Thoracic aorta (tissue), 2 donors: ENCODE measurements at regions not wholly inside any gene's neighbourhood (a gene's known extent, or its start where the extent isn't known, plus 50 kb on each side); places are given as distances from the start of the nearest gene placed in this dataset.
"Not testable (repeated sequence)": the region's sequence is repeated elsewhere in the genome, so short reads cannot be mapped to it uniquely, and the experiment has no call there.

Experiments
- ATAC-seq: fragments of 150-250 bp; one replicate; pipeline ENCODE4 v1.8.0; 2017; ENCODE audit warnings: low read depth; ENCODE audit not compliant: insufficient number of reproducible peaks, low FRiP score
- DNase-seq: peaks from one replicate; pipeline ENCODE4 v3.0.0-alpha.2; 2020; ENCODE audit warnings: low spot score
- H3K27ac ChIP-seq, 2 donors: fragments of 200-600 bp; sonication (generic); 1 replicate in 1 of 2; 2 replicates in 1 of 2; pipeline ENCODE4 v1.5.1; 2016; ENCODE audit warnings: mild to moderate bottlenecking in 2 of 2, moderate library complexity in 2 of 2
- H3K27me3 ChIP-seq: fragments of 200-600 bp; sonication (generic); replicated peaks from 2 replicates; pipeline ENCODE4 v1.6.0; 2016; ENCODE audit warnings: mild to moderate bottlenecking; ENCODE audit not compliant: insufficient read depth
- H3K36me3 ChIP-seq: fragments of 200-600 bp; sonication (generic); one replicate; pipeline ENCODE4 v1.5.1; 2016
- H3K4me1 ChIP-seq, 2 donors: fragments of 200-600 bp; sonication (generic); 1 replicate in 1 of 2; 2 replicates in 1 of 2; pipeline versions ENCODE4 v1.5.1 to v1.6.0; 2016; ENCODE audit warnings: low read depth in 2 of 2, mild to moderate bottlenecking in 1 of 2; ENCODE audit not compliant: control insufficient read depth in 1 of 2
- H3K4me3 ChIP-seq: fragments of 200-600 bp; sonication (generic); 2 replicates; pipeline ENCODE4 v1.5.1; 2016; ENCODE audit warnings: mild to moderate bottlenecking
- H3K9me3 ChIP-seq: fragments of 200-600 bp; sonication (generic); 2 replicates; pipeline ENCODE4 v1.5.1; 2016
- TF ChIP-seq, protein P1 (sequence below): fragments of 200-600 bp; sonication (generic); IDR thresholded peaks from one replicate; pipeline ENCODE4 v1.5.1; 2019; ENCODE audit warnings: antibody characterized with exemption

DNA sequence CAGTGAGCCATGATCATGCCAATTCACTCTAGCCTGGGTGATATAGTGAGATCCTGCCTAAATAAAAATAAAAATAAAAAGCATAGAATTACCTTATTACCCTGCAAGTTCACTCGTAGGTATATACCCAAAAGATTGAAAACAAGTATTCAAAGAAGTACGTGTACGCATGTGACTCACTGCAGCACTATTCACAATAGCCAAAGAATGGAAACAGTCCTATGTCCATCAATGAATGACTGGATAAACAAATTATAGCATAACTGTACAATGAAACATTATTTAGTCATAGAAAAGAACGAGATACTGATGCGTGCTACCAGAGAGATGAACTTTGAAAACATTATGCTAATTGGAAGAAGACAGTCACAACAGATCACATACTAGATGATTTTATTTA is 204.6 kb upstream of the DIAPH2 start:
- no peak overlapping the region for H3K4me3 ChIP-seq
- TF ChIP-seq, protein P1, sequence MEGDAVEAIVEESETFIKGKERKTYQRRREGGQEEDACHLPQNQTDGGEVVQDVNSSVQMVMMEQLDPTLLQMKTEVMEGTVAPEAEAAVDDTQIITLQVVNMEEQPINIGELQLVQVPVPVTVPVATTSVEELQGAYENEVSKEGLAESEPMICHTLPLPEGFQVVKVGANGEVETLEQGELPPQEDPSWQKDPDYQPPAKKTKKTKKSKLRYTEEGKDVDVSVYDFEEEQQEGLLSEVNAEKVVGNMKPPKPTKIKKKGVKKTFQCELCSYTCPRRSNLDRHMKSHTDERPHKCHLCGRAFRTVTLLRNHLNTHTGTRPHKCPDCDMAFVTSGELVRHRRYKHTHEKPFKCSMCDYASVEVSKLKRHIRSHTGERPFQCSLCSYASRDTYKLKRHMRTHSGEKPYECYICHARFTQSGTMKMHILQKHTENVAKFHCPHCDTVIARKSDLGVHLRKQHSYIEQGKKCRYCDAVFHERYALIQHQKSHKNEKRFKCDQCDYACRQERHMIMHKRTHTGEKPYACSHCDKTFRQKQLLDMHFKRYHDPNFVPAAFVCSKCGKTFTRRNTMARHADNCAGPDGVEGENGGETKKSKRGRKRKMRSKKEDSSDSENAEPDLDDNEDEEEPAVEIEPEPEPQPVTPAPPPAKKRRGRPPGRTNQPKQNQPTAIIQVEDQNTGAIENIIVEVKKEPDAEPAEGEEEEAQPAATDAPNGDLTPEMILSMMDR = no peak

DNA sequence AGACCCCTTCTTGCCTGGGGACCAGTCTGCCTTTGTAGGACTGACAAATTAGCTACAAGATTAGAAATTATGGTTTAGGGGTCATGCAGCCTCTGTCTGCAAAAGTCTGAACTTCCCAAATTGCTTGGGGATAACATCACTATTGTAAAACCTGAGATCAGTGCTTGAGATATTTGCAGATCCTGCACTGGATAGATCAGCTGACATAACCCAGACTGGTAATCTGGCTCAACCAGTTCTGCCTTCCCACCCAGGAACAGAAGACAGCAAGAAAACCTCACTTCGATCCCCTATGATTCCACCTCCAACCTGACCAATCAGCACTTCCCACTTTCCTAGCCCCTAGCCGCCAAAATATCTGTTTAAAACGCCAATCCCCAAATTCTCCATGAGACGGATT is 202.8 kb upstream of the DIAPH2 start:
- no peaks in the 10 kb centered on the region for H3K9me3 ChIP-seq
- no peaks in the 10 kb centered on the region for H3K4me1 ChIP-seq
- no peak for DNase-seq
- no peaks in the 10 kb centered on the region for H3K36me3 ChIP-seq
- no peak overlapping the region for H3K4me3 ChIP-seq
- TF ChIP-seq, protein P1 = no peak
- H3K27me3 ChIP-seq = no peaks in the 10 kb centered on the region
- no peak overlapping the region for H3K27ac ChIP-seq
- no peak for ATAC-seq

More for the DNA sequence above, 204.6 kb upstream of the DIAPH2 start:
- no peaks in the 10 kb centered on the region for H3K27me3 ChIP-seq
- no peak overlapping the region for H3K27ac ChIP-seq
- no peaks in the 10 kb centered on the region for H3K36me3 ChIP-seq
- no peak for ATAC-seq
- DNase-seq = no peak
- no peaks in the 10 kb centered on the region for H3K9me3 ChIP-seq
- H3K4me1 ChIP-seq = no peaks in the 10 kb centered on the region

DNA sequence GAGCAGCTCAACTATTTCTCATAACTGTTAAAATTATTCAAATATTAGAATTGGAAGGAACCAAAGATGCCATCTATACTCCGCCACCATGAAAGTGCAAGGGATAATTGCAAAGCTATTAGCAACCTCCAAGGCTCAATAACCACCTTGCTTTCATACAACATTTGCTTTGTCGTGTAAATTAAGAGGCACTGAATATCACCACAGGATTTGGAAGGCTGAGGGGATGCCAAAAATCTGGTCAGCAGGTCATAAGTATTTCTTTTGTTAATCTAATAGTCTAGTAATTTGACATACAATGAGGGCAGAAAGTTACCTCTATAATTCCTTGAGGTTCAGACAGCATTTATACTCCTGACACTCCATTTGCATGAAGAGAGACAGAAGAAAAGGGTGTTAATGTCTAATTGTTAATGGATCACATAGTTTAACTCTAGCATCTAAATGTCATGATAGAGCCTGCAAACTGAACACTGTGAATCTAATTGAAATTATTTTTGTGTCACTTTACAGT is 200.9 kb upstream of the DIAPH2 start:
- Histone ChIP-seq H3K9me3 (no peaks in the 10 kb centered on the region), H3K27me3 (no peaks in the 10 kb centered on the region), H3K4me3 (no peak overlapping the region), H3K27ac (no peak overlapping the region), H3K36me3 (no peaks in the 10 kb centered on the region), H3K4me1 (no peaks in the 10 kb centered on the region)
- ATAC-seq = no peak
- DNase-seq = no peak
- TF ChIP-seq, protein P1 = no peak

DNA sequence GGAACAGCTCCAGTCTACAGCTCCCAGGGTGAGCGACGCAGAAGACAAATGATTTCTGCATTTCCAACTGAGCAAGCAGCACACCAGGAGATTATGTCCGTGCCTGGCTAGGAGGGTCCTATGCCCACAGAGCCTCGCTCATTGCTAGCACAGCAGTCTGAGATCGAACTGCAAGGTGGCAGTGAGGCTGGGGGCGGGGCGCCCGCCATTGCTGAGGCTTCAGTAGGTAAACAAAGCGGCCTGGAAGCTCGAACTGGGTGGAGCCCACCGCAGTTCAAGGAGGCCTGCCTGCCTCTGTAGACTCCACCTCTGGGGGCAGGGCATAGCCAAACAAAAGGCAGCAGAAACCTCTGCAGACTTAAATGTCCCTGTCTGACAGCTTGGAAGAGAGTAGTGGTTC is 198.0 kb upstream of the DIAPH2 start:
- ATAC-seq, H3K4me3 ChIP-seq, H3K9me3 ChIP-seq, H3K4me1 ChIP-seq, H3K27ac ChIP-seq, DNase-seq, H3K27me3 ChIP-seq, H3K36me3 ChIP-seq: not testable (repeated sequence)

DNA sequence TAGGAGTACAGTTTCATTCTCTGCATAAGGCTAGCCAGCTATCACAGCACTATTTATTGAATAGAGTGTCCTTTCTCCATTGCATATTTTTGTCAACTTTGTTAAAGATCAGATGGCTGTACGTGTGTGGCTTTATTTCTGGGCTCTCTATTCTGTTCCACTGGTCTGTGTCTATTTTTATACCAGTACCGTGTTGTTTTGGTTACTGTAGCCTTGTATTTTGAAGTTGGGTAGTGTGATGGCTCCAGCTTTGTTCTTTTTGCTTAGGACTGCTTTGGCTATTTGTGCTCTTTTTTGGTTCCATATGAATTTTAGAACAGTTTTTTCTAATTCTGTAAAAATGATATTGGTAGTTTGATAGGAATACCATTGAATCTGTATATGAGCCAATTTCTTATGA is 182.1 kb upstream of the DIAPH2 start:
- TF ChIP-seq, protein P1 = no peak
- no peak for ATAC-seq

DNA sequence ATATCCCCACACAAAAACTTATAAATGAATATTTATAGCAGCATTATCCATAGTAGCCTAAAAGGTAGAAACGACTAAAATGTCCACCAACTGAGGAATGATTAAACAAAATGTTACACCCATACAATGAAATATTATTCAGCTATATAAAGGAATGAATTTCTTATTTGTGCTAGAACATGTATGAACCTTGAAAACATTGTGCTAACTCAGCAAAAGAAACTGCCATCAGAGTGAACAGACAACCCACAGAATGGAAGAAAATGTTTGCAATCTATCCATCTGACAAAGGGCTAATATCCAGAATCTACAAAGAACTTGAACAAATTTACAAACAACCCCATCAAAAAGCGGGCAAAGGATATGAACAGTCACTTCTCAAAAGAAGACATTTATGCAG is 155.3 kb upstream of the DIAPH2 start:
- not testable (repeated sequence) for H3K27ac ChIP-seq, H3K4me1 ChIP-seq, H3K4me3 ChIP-seq, H3K36me3 ChIP-seq, DNase-seq, ATAC-seq, H3K27me3 ChIP-seq, H3K9me3 ChIP-seq

More for the DNA sequence above, 182.1 kb upstream of the DIAPH2 start:
- no peaks in the 10 kb centered on the region for H3K27me3 ChIP-seq
- no peaks in the 10 kb centered on the region for H3K4me1 ChIP-seq
- no peak overlapping the region for H3K4me3 ChIP-seq
- no peak overlapping the region for H3K27ac ChIP-seq
- DNase-seq = no peak
- H3K36me3 ChIP-seq = no peaks in the 10 kb centered on the region
- H3K9me3 ChIP-seq = no peaks in the 10 kb centered on the region
